ENCODE measurements at regions not wholly inside any gene's neighbourhood (a gene's known extent, or its start where the extent isn't known, plus 50 kb on each side); places are given as distances from the start of the nearest gene placed in this dataset.

- TF ChIP-seq CTCF (IDR thresholded peaks at IDR 0.05), result no peak
- no peak for TF ChIP-seq POLR2AphosphoS5 (IDR thresholded peaks at IDR 0.05)
- TF ChIP-seq POLR2A (IDR thresholded peaks at IDR 0.05), result no peak
Observed at GRCh38 chr9:118558891-118559290, 810.3 kb downstream of the BRINP1 start.

All from upper lobe of left lung (tissue), 4 donors.